Astrocyte (in vitro differentiated cells and primary cell): ENCODE measurements at regions not wholly inside any gene's neighbourhood (a gene's known extent, or its start where the extent isn't known, plus 50 kb on each side); places are given as distances from the start of the nearest gene placed in this dataset.

Experiments
- EZH2 ChIP-seq: IDR thresholded peaks from 2 replicates; pipeline ENCODE4 v1.6.1; 2012; ENCODE audit warnings: mild to moderate bottlenecking, low read length, inconsistent platforms; ENCODE audit not compliant: insufficient read depth
- TF ChIP-seq, protein P1 (sequence below): IDR thresholded peaks from 2 replicates; pipeline ENCODE4 v1.5.1; 2011; ENCODE audit warnings: low read depth, mild to moderate bottlenecking, inconsistent platforms, low read length, moderate library complexity; ENCODE audit not compliant: insufficient read depth

DNA sequence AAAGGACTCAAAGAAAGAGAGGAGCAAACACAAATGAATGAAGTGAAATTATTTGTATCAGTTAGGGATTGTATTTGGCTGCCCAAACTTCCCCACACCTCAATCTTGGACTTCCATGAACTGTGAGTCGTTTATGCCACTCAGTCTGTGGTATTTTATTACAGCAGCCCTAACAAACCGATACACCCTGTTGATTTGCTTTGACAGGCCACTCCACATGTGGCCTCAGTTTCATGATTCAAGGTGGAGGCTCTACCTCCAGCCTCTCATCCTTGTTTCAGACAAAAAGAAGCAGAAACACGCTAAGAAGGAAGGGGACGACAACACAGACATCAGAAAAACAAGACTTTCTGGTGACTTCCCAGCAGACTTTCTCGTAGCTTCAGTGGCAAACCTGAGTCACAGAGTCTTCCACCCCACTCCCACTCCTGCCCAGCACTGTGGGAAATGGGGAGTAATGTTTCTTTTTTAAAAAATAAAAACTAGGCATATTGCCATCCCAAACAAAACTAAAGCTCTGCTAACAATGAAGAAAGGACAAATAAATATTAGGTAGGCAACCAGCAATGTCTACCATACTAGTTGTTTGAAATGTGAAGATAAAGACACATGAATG, 52.2 kb upstream of the ABCA1 start:
- TF ChIP-seq EZH2 = no peak
- TF ChIP-seq, protein P1, sequence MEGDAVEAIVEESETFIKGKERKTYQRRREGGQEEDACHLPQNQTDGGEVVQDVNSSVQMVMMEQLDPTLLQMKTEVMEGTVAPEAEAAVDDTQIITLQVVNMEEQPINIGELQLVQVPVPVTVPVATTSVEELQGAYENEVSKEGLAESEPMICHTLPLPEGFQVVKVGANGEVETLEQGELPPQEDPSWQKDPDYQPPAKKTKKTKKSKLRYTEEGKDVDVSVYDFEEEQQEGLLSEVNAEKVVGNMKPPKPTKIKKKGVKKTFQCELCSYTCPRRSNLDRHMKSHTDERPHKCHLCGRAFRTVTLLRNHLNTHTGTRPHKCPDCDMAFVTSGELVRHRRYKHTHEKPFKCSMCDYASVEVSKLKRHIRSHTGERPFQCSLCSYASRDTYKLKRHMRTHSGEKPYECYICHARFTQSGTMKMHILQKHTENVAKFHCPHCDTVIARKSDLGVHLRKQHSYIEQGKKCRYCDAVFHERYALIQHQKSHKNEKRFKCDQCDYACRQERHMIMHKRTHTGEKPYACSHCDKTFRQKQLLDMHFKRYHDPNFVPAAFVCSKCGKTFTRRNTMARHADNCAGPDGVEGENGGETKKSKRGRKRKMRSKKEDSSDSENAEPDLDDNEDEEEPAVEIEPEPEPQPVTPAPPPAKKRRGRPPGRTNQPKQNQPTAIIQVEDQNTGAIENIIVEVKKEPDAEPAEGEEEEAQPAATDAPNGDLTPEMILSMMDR = no peak
